Ovary (tissue), 7 donors: ENCODE measurements at regions not wholly inside any gene's neighbourhood (a gene's known extent, or its start where the extent isn't known, plus 50 kb on each side); places are given as distances from the start of the nearest gene placed in this dataset.

Source experiments
- DNase-seq, 5 donors: peaks; one replicate each; pipeline ENCODE4 v3.0.0-alpha.2; 2019 to 2020
- H3K27ac ChIP-seq, 2 donors: fragments of 200-600 bp; one replicate each; pipeline versions ENCODE4 v1.5.1 to v1.8.0; 2019 to 2022
- H3K27me3 ChIP-seq: fragments of 200-600 bp; one replicate; pipeline ENCODE4 v1.8.0; 2022
- H3K36me3 ChIP-seq: fragments of 200-600 bp; sonication (generic); one replicate; pipeline ENCODE4 v1.5.1; 2019
- H3K4me1 ChIP-seq: one replicate; pipeline ENCODE4 v1.8.1; 2013; ENCODE audit warnings: mild to moderate bottlenecking, moderate library complexity; ENCODE audit not compliant: insufficient read depth
- H3K4me3 ChIP-seq: fragments of 200-600 bp; sonication (generic); one replicate; pipeline ENCODE4 v1.5.1; 2017
- H3K9me3 ChIP-seq, 2 donors: fragments of 200-600 bp in 1 of 2; sonication (generic) in 1 of 2; one replicate each; pipeline versions ENCODE4 v1.5.1 to v1.8.1; 2013 to 2019; ENCODE audit warnings: mild to moderate bottlenecking in 1 of 2, moderate library complexity in 1 of 2
- EP300 ChIP-seq: sonication (generic); formaldehyde crosslinking; IDR thresholded peaks from one replicate; pipeline ENCODE4 v1.6.1; 2017; ENCODE audit warnings: antibody characterized with exemption
- POLR2A ChIP-seq: fragments of 450-650 bp; IDR thresholded peaks from one replicate; pipeline ENCODE4 v1.6.1; 2017; ENCODE audit warnings: antibody characterized with exemption, mild to moderate bottlenecking, moderate library complexity
- WGBS, 3 donors: extraction: QIAGEN DNeasy Blood & Tissue Kit in 1 of 3; methylation state at CpG; one replicate each; pipeline versions ENCODE4 v1.1.5 to v1.1.7; 2013 to 2017; 5-methylcytosine and 5-hydroxymethylcytosine counted together
- intact Hi-C, 4 donors: fragments of 100-400 bp; cut with DNase I; formaldehyde crosslinking; loops; one replicate each; pipeline versions ENCODE4 v1.11.0 to v1.15.1; 2022 to 2023
- TF ChIP-seq, protein P1 (sequence below), 3 donors: fragments of 450-650 bp in 2 of 3; fragments of 200-600 bp in 1 of 3; IDR thresholded peaks; one replicate each; pipeline versions ENCODE4 v1.5.1 to v1.8.0; 2016 to 2022; ENCODE audit warnings: antibody characterized with exemption in 3 of 3, mild to moderate bottlenecking in 1 of 3
- donor health status: DM: no; HTN: no; CAD: no; lungs with moderate emphysema.
- donor health status: DM: no; HTN: no; CAD: no.
- donor health status: Bipolar disorder and iron deficiency.
- donor health status: DM: no; HTN: no; CAD: no.
- donor health status: DM: yes; HTN: yes; CAD: no.

DNA sequence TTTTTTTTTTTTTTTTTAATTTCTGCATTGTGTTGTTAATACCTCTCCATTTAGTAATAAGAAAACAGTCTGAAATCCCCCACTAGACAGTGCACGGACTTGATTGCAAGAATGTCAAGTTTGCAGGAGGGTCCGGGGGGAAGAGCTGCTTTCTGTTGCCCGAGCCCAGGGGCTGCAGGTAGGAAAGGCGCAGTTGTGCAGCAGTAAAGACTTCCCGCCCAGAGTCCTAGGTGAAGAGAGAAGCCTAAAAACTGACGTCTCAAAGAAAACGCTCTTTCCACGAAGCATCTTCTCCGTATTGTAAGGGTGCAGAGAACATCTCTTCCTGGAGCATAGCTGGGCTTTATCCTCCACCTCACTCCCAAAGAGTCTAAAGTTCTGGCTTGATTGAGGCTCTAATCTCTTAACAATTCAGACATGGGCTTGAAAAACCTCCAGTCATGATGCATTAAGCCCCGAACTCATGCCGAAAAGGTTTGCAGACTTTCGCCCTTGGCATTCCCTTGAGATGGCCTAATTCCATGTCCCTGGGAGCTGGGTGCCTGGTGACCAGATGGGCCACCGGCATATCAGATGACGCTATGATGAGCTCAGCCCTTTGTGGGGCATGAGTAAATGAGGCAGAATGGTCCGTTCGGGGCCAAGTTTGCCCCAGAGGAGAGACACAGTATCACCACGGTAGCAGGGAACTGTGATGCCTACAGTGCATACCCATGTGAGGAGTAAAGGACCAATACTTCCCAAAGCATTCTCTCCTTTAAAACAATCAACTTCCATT, 436.2 kb upstream of the ZFHX3 start:
- H3K9me3 ChIP-seq, result no peaks in the 10 kb centered on the region
- no peaks in the 10 kb centered on the region for H3K36me3 ChIP-seq
- TF ChIP-seq POLR2A (no peak), EP300 (no peak)
- TF ChIP-seq, protein P1, sequence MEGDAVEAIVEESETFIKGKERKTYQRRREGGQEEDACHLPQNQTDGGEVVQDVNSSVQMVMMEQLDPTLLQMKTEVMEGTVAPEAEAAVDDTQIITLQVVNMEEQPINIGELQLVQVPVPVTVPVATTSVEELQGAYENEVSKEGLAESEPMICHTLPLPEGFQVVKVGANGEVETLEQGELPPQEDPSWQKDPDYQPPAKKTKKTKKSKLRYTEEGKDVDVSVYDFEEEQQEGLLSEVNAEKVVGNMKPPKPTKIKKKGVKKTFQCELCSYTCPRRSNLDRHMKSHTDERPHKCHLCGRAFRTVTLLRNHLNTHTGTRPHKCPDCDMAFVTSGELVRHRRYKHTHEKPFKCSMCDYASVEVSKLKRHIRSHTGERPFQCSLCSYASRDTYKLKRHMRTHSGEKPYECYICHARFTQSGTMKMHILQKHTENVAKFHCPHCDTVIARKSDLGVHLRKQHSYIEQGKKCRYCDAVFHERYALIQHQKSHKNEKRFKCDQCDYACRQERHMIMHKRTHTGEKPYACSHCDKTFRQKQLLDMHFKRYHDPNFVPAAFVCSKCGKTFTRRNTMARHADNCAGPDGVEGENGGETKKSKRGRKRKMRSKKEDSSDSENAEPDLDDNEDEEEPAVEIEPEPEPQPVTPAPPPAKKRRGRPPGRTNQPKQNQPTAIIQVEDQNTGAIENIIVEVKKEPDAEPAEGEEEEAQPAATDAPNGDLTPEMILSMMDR (IDR thresholded peaks at IDR 0.05), result no peak
- intact Hi-C loops, result no loop called here
- DNase-seq, result no peak
- WGBS, 3 donors, result 85 to 88% (median 87%) methylated on average over 17 of the region's 17 CpGs
- no peaks in the 10 kb centered on the region for H3K4me1 ChIP-seq
- H3K27ac ChIP-seq, result no peak overlapping the region
- no peak overlapping the region for H3K4me3 ChIP-seq
- no peaks in the 10 kb centered on the region for H3K27me3 ChIP-seq

- Histone ChIP-seq H3K36me3 (no peaks in the 10 kb centered on the region), H3K27ac (no peak overlapping the region), H3K4me1 (no peaks in the 10 kb centered on the region), H3K4me3 (no peak overlapping the region), H3K9me3 (no peaks in the 10 kb centered on the region), H3K27me3 (no peaks in the 10 kb centered on the region)
- no peak for DNase-seq
- 13 to 41% (median 30%) methylated on average over 30 of the region's 30 CpGs for WGBS, 3 donors
- intact Hi-C loops, result no loop called here
- TF ChIP-seq POLR2A (no peak), EP300 (no peak)
- TF ChIP-seq, protein P1 (IDR thresholded peaks at IDR 0.05), result no peak
These were observed 435.3 kb upstream of the ZFHX3 start for GRCh38 chr16:73483076-73483791.

- Histone ChIP-seq H3K9me3 (no peaks in the 10 kb centered on the region), H3K27ac (no peak overlapping the region), H3K36me3 (no peaks in the 10 kb centered on the region), H3K27me3 (no peaks in the 10 kb centered on the region), H3K4me3 (no peak overlapping the region), H3K4me1 (no peaks in the 10 kb centered on the region)
- intact Hi-C loops, result no loop called here
- TF ChIP-seq POLR2A (no peak), EP300 (no peak)
- TF ChIP-seq, protein P1 (IDR thresholded peaks at IDR 0.05), result no peak
- WGBS, 3 donors, result 60 to 67% (median 62%) methylated on average over 6 of the region's 6 CpGs
- no peak for DNase-seq
These were observed 434.4 kb upstream of the ZFHX3 start for GRCh38 chr16:73482310-73482709.

- Histone ChIP-seq H3K9me3 (no peaks in the 10 kb centered on the region), H3K36me3 (no peaks in the 10 kb centered on the region), H3K27ac (no peak overlapping the region), H3K27me3 (no peaks in the 10 kb centered on the region), H3K4me3 (no peak overlapping the region), H3K4me1 (no peaks in the 10 kb centered on the region)
- no peak for DNase-seq
- 55 to 59% (median 56%) methylated on average over 2 of the region's 2 CpGs for WGBS, 3 donors
- intact Hi-C loops, result no loop called here
- no peak for TF ChIP-seq POLR2A
- TF ChIP-seq, protein P1 (IDR thresholded peaks at IDR 0.05), result no peak
- TF ChIP-seq EP300, result no peak
These were observed 432.5 kb upstream of the ZFHX3 start for GRCh38 chr16:73480381-73480780.
